Ovary (tissue), 7 donors: ENCODE measurements at regions not wholly inside any gene's neighbourhood (a gene's known extent, or its start where the extent isn't known, plus 50 kb on each side); places are given as distances from the start of the nearest gene placed in this dataset.

Experiments
- DNase-seq, 5 donors: peaks; one replicate each; pipeline ENCODE4 v3.0.0-alpha.2; 2019 to 2020
- H3K27ac ChIP-seq, 2 donors: fragments of 200-600 bp; one replicate each; pipeline versions ENCODE4 v1.5.1 to v1.8.0; 2019 to 2022
- H3K27me3 ChIP-seq: fragments of 200-600 bp; one replicate; pipeline ENCODE4 v1.8.0; 2022
- H3K36me3 ChIP-seq: fragments of 200-600 bp; sonication (generic); one replicate; pipeline ENCODE4 v1.5.1; 2019
- H3K4me1 ChIP-seq: one replicate; pipeline ENCODE4 v1.8.1; 2013; ENCODE audit warnings: mild to moderate bottlenecking, moderate library complexity; ENCODE audit not compliant: insufficient read depth
- H3K4me3 ChIP-seq: fragments of 200-600 bp; sonication (generic); one replicate; pipeline ENCODE4 v1.5.1; 2017
- H3K9me3 ChIP-seq, 2 donors: fragments of 200-600 bp in 1 of 2; sonication (generic) in 1 of 2; one replicate each; pipeline versions ENCODE4 v1.5.1 to v1.8.1; 2013 to 2019; ENCODE audit warnings: mild to moderate bottlenecking in 1 of 2, moderate library complexity in 1 of 2
- EP300 ChIP-seq: sonication (generic); formaldehyde crosslinking; IDR thresholded peaks from one replicate; pipeline ENCODE4 v1.6.1; 2017; ENCODE audit warnings: antibody characterized with exemption
- POLR2A ChIP-seq: fragments of 450-650 bp; IDR thresholded peaks from one replicate; pipeline ENCODE4 v1.6.1; 2017; ENCODE audit warnings: antibody characterized with exemption, mild to moderate bottlenecking, moderate library complexity
- WGBS, 3 donors: extraction: QIAGEN DNeasy Blood & Tissue Kit in 1 of 3; methylation state at CpG; one replicate each; pipeline versions ENCODE4 v1.1.5 to v1.1.7; 2013 to 2017; 5-methylcytosine and 5-hydroxymethylcytosine counted together
- intact Hi-C, 4 donors: fragments of 100-400 bp; cut with DNase I; formaldehyde crosslinking; loops; one replicate each; pipeline versions ENCODE4 v1.11.0 to v1.15.1; 2022 to 2023
- TF ChIP-seq, protein P1 (sequence below), 3 donors: fragments of 450-650 bp in 2 of 3; fragments of 200-600 bp in 1 of 3; IDR thresholded peaks; one replicate each; pipeline versions ENCODE4 v1.5.1 to v1.8.0; 2016 to 2022; ENCODE audit warnings: antibody characterized with exemption in 3 of 3, mild to moderate bottlenecking in 1 of 3
- donor health status: DM: no; HTN: no; CAD: no; lungs with moderate emphysema.
- donor health status: DM: no; HTN: no; CAD: no.
- donor health status: Bipolar disorder and iron deficiency.
- donor health status: DM: no; HTN: no; CAD: no.
- donor health status: DM: yes; HTN: yes; CAD: no.

DNA sequence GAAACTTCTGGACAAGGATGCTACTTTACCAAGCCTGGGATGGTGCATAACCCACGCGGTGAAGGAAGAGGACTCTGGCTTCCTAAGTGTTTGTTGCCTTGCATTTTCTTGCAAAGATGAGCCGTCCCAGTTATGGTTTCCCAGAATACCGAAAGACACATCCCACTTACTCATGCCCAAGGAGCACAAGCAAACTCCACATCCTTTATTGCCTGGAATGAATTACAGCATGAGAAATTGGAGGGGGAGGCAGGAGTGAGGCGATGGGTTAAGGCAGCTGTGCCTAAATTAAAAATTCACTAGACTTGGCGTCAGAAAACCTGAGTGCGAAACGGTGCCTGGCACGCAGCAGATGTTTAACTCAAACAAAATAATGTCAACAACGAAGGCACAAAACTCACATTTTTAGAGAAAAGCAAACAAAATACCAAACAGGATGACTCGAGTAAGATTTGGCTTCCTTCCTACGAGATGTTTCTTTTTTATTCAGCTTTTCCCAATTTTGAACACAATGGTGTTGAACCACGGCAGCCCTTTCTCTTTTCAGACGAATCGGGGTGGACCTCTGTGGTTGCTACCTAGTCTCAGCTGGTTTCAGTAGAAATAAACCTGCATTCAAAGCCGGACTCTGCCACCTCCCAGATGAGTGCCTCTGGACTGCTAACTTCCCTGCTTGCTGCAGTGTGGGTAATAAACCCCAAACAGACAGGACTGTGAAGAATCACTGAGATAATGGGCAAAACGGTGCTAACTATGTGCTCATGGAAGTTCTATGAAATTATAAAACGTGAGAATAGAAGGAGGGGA, 100.3 kb upstream of the NCK2 start:
- TF ChIP-seq, protein P1, sequence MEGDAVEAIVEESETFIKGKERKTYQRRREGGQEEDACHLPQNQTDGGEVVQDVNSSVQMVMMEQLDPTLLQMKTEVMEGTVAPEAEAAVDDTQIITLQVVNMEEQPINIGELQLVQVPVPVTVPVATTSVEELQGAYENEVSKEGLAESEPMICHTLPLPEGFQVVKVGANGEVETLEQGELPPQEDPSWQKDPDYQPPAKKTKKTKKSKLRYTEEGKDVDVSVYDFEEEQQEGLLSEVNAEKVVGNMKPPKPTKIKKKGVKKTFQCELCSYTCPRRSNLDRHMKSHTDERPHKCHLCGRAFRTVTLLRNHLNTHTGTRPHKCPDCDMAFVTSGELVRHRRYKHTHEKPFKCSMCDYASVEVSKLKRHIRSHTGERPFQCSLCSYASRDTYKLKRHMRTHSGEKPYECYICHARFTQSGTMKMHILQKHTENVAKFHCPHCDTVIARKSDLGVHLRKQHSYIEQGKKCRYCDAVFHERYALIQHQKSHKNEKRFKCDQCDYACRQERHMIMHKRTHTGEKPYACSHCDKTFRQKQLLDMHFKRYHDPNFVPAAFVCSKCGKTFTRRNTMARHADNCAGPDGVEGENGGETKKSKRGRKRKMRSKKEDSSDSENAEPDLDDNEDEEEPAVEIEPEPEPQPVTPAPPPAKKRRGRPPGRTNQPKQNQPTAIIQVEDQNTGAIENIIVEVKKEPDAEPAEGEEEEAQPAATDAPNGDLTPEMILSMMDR (IDR thresholded peaks at IDR 0.05): no peak
- TF ChIP-seq POLR2A (no peak), EP300 (no peak)
- WGBS, 3 donors: 8 to 15% (median 11%) methylated on average over 18 of the region's 18 CpGs
- no peak overlapping the region for H3K4me3 ChIP-seq

DNA sequence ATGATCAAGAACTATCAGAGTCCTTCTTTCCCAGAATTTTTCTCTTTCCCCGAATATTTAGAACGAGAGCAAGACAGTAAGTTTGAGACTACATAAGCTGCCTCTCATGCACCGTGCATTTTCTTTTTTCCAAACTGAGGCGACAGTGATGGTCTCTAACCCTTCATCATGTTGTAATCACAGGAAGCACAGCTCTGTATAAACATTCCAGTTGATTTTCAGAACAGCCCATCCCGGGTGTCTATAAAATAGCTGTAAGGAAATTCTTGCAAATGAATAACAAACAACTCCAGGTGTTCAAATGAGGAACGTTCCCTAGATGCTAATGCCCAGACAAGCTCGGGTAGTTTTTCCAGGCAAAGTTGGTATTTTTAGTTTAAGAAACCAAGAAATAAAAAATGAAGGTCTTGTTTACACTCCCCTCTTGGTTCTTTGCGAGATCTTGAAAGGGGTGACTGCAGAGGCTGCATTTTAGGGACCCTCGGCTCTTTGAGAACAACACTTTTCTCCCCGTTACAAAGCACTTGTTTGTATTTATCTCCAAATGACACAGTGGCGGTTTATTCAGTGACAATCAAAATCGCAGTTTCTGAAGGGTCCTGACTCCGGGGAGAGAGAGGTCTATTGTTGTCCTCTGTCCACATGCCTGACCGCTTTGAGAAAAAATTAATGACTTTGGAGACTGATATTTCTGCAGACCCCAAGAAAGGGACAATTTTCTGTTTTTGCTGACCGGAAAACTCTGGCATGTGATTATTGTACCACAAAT, 101.1 kb upstream of the NCK2 start:
- DNase-seq: no peak
- WGBS, 3 donors: 34 to 56% (median 38%) methylated on average over 15 of the region's 15 CpGs
- TF ChIP-seq, protein P1 (IDR thresholded peaks at IDR 0.05): no peak
- TF ChIP-seq EP300 (no peak), POLR2A (no peak)
- no peaks in the 10 kb centered on the region for H3K36me3 ChIP-seq
- H3K27me3 ChIP-seq: no peaks in the 10 kb centered on the region
- no peaks in the 10 kb centered on the region for H3K9me3 ChIP-seq
- intact Hi-C loops: no loop called here
- no peak overlapping the region for H3K27ac ChIP-seq
- H3K4me3 ChIP-seq: no peak overlapping the region
- H3K4me1 ChIP-seq: peaks cover 4% of the 10 kb centered on the region

More for the DNA sequence above, 100.3 kb upstream of the NCK2 start:
- no peak for DNase-seq
- no peaks in the 10 kb centered on the region for H3K27me3 ChIP-seq
- intact Hi-C loops: no loop called here
- no peaks in the 10 kb centered on the region for H3K36me3 ChIP-seq
- H3K27ac ChIP-seq: no peak overlapping the region
- peaks cover 4% of the 10 kb centered on the region for H3K4me1 ChIP-seq
- no peaks in the 10 kb centered on the region for H3K9me3 ChIP-seq

DNA sequence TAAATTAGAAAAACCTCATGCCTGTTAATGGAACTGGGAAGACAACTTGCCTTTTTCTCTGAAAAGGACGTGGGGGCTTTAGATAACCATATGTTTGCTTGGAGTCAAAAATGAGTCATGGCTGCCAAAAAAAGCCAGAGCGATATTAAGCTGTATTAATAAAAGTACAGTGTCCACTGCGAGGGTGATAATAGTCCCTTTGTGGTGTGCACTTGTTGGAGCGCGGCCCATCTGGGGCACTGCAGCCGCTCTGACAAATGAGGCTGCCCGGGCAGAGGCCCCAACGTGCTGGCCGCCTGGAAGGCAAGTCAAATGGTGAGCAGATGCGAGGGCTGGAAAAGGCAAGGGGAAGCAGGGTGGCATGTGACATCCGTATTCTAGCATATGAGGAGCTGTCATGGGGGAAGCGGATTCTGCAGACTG, 103.3 kb upstream of the NCK2 start:
- H3K4me1 ChIP-seq: peaks cover 4% of the 10 kb centered on the region
- TF ChIP-seq, protein P1 (IDR thresholded peaks at IDR 0.05): no peak
- TF ChIP-seq EP300: no peak
- TF ChIP-seq POLR2A: no peak
- no peaks in the 10 kb centered on the region for H3K27me3 ChIP-seq
- H3K27ac ChIP-seq: no peak overlapping the region
- WGBS, 3 donors: 60 to 69% (median 60%) methylated on average over 12 of the region's 12 CpGs
- intact Hi-C loops: no loop called here
- H3K4me3 ChIP-seq: no peak overlapping the region
- H3K9me3 ChIP-seq: no peaks in the 10 kb centered on the region
- no peak for DNase-seq
- no peaks in the 10 kb centered on the region for H3K36me3 ChIP-seq

DNA sequence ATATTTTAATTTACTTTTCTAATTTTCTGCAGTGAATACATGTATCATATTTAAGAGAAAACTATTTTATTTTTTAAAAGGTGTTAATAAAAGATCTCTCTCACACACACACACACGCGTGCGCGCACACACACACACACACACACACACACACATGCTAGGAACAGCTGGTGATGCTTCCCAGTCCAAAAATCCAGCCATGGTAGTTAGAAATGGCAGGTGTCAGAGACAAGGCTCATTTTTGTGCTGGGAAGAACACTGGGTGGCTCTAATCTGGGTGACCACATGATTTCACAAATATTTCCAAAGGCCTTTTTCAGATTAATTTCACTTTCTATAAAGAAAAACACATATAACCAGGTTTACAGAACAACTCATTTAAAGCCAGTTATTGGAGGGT, 104.5 kb upstream of the NCK2 start:
- TF ChIP-seq, protein P1 (IDR thresholded peaks at IDR 0.05): no peak
- TF ChIP-seq EP300 (no peak), POLR2A (no peak)
- Histone ChIP-seq H3K4me1 (peaks cover 4% of the 10 kb centered on the region), H3K27ac (no peak overlapping the region), H3K4me3 (no peak overlapping the region), H3K36me3 (no peaks in the 10 kb centered on the region), H3K9me3 (no peaks in the 10 kb centered on the region), H3K27me3 (no peaks in the 10 kb centered on the region)
- intact Hi-C loops: no loop called here
- no peak for DNase-seq
- WGBS, 3 donors: 63 to 96% (median 73%) methylated on average over 4 of the region's 4 CpGs
